H1 (cell line): ENCODE measurements at regions not wholly inside any gene's neighbourhood (a gene's known extent, or its start where the extent isn't known, plus 50 kb on each side); places are given as distances from the start of the nearest gene placed in this dataset.

Experiments used
- ATF2 ChIP-seq: IDR thresholded peaks from 2 replicates; pipeline ENCODE4 v1.6.1; 2012; ENCODE audit warnings: low read length, inconsistent platforms
- CBX5 ChIP-seq: fragments of 300-800, 300-1000 bp; sonication (generic); IDR thresholded peaks from 2 replicates; pipeline ENCODE4 v1.7.1; 2016; ENCODE audit warnings: antibody characterized with exemption, low read length, low read depth
- CHD7 ChIP-seq: fragments of 300-600 bp; sonication (generic); IDR thresholded peaks from 2 replicates; pipeline ENCODE4 v1.7.1; 2012; ENCODE audit warnings: low read length, moderate library complexity, mild to moderate bottlenecking, inconsistent platforms; ENCODE audit not compliant: insufficient replicate concordance
- JUN ChIP-seq: IDR thresholded peaks from 2 replicates; pipeline ENCODE4 v1.6.1; 2011; ENCODE audit warnings: low read depth, mild to moderate bottlenecking, improper control_type of control experiment, low read length
- KDM4A ChIP-seq: IDR thresholded peaks from one replicate; pipeline ENCODE4 v1.7.1; 2012; ENCODE audit warnings: low read depth, mild to moderate bottlenecking, moderate library complexity, low read length, inconsistent platforms; ENCODE audit not compliant: severe bottlenecking
- POLR2A ChIP-seq, 2 experiments: IDR thresholded peaks; 1 replicate in 1 of 2; 2 replicates in 1 of 2; pipeline ENCODE4 v1.6.1; 2011; ENCODE audit warnings: low read depth in 2 of 2, low read length in 2 of 2, mild to moderate bottlenecking in 2 of 2; ENCODE audit errors: control extremely low read depth in 1 of 2
- SAP30 ChIP-seq: fragments of 300-600 bp; sonication (generic); IDR thresholded peaks from 2 replicates; pipeline ENCODE4 v1.7.1; 2012; ENCODE audit warnings: low read length, moderate library complexity, mild to moderate bottlenecking, inconsistent platforms; ENCODE audit not compliant: insufficient read depth, insufficient replicate concordance
- SIN3A ChIP-seq, 2 experiments: IDR thresholded peaks in 1 of 2; conservative IDR thresholded peaks in 1 of 2; 2 replicates each; pipeline ENCODE4 v1.6.1; 2011 to 2012; ENCODE audit warnings: low read length in 2 of 2, improper control_type of control experiment in 1 of 2, low read depth in 1 of 2, mild to moderate bottlenecking in 1 of 2
- USF2 ChIP-seq: IDR thresholded peaks from 2 replicates; pipeline ENCODE4 v1.6.1; 2011; ENCODE audit warnings: low read length, improper control_type of control experiment

GRCh38 chr3:182118066-182118465 lies 406.3 kb downstream of the SOX2 start (continued):
- TF ChIP-seq CHD7: no peak
- TF ChIP-seq KDM4A: no peak
- no peak for TF ChIP-seq CBX5
- no peak for TF ChIP-seq POLR2A (IDR thresholded peaks at IDR 0.05; ENCODE audit: control extremely low read depth in 1 of 2, low read depth in 2 of 2, low read length in 2 of 2)
- no peak for TF ChIP-seq JUN
- no peak for TF ChIP-seq SAP30
- TF ChIP-seq SIN3A (conservative IDR thresholded peaks at IDR 0.05 in 1 of 2, IDR thresholded peaks at IDR 0.05 in 1 of 2; ENCODE audit: low read depth in 1 of 2, low read length in 2 of 2): no peak
- TF ChIP-seq ATF2: no peak
- TF ChIP-seq USF2: no peak
